ENCODE measurements at regions not wholly inside any gene's neighbourhood (a gene's known extent, or its start where the extent isn't known, plus 50 kb on each side); places are given as distances from the start of the nearest gene placed in this dataset.

- TF ChIP-seq ZNF350 (tag by site-specific recombination; IDR thresholded peaks at IDR 0.05) (no peak), ZNF10 (tag by site-specific recombination; IDR thresholded peaks at IDR 0.05) (no peak)
Observed at GRCh38 chr6:167229586-167229985, 61.5 kb upstream of the UNC93A start (continued).

- no peak overlapping the region for H3K4me3 ChIP-seq (ENCODE audit: low read depth, low read length)
- H3K4me1 ChIP-seq (ENCODE audit: control insufficient read depth, insufficient read depth, low read length) = no peaks in the 10 kb centered on the region
- ChIA-PET POLR2A (interaction anchor here (1.1 kb wide), 1 partner anchor 9 kb away, joined by 3 read pairs; no protein-coding TSS in a partner anchor), CTCF (interaction anchor here (0.6 to 1.7 kb wide), 4 partner anchors 45 to 121 kb away, joined by 3 to 11 read pairs (median 4); partner anchors contain the start of gene UNC93A)
- no peak overlapping the region for H3K27ac ChIP-seq (ENCODE audit: extremely low read depth, low read depth, low read length)
- H3K9me3 ChIP-seq (ENCODE audit: control insufficient read depth, insufficient read depth, low read depth, low read length) = no peaks in the 10 kb centered on the region
- TF ChIP-seq REPIN1 (tag by site-specific recombination; IDR thresholded peaks at IDR 0.05; ENCODE audit: low read depth) = no peak
- TF ChIP-seq ZNF24 (tag by site-specific recombination; IDR thresholded peaks at IDR 0.05) = no peak
- TF ChIP-seq MEIS1 (CRISPR knock-in tag; IDR thresholded peaks at IDR 0.05; ENCODE audit: borderline replicate concordance) = no peak
- no peak for TF ChIP-seq ZNF621 (tag by site-specific recombination; IDR thresholded peaks at IDR 0.05)
- TF ChIP-seq HOXD13 (CRISPR knock-in tag; IDR thresholded peaks at IDR 0.05; ENCODE audit: borderline replicate concordance) = no peak
- TF ChIP-seq ZNF132 (tag by site-specific recombination; IDR thresholded peaks at IDR 0.05; ENCODE audit: borderline replicate concordance) = no peak
- no peak for TF ChIP-seq ZNF341 (tag by site-specific recombination; IDR thresholded peaks at IDR 0.05; ENCODE audit: low read depth)
- TF ChIP-seq, protein P1, sequence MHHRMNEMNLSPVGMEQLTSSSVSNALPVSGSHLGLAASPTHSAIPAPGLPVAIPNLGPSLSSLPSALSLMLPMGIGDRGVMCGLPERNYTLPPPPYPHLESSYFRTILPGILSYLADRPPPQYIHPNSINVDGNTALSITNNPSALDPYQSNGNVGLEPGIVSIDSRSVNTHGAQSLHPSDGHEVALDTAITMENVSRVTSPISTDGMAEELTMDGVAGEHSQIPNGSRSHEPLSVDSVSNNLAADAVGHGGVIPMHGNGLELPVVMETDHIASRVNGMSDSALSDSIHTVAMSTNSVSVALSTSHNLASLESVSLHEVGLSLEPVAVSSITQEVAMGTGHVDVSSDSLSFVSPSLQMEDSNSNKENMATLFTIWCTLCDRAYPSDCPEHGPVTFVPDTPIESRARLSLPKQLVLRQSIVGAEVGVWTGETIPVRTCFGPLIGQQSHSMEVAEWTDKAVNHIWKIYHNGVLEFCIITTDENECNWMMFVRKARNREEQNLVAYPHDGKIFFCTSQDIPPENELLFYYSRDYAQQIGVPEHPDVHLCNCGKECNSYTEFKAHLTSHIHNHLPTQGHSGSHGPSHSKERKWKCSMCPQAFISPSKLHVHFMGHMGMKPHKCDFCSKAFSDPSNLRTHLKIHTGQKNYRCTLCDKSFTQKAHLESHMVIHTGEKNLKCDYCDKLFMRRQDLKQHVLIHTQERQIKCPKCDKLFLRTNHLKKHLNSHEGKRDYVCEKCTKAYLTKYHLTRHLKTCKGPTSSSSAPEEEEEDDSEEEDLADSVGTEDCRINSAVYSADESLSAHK (tag by site-specific recombination; IDR thresholded peaks at IDR 0.05) = no peak
- no peak for TF ChIP-seq ZNF433 (tag by site-specific recombination; IDR thresholded peaks at IDR 0.05; ENCODE audit: low read depth)
- TF ChIP-seq ZNF776 (tag by site-specific recombination; IDR thresholded peaks at IDR 0.05; ENCODE audit: borderline replicate concordance) = no peak
- TF ChIP-seq OSR2 (tag by site-specific recombination; IDR thresholded peaks at IDR 0.05) = no peak
- no peak for TF ChIP-seq ZSCAN30 (tag by site-specific recombination; IDR thresholded peaks at IDR 0.05)
- no peak for TF ChIP-seq ZFP41 (tag by site-specific recombination; IDR thresholded peaks at IDR 0.05; ENCODE audit: borderline replicate concordance)
- TF ChIP-seq KLF8 (tag by site-specific recombination; IDR thresholded peaks at IDR 0.05) = no peak
- TF ChIP-seq YY2 (tag by site-specific recombination; IDR thresholded peaks at IDR 0.05) = no peak
- no peak for TF ChIP-seq ZNF324 (tag by site-specific recombination; IDR thresholded peaks at IDR 0.05)
- TF ChIP-seq ZNF629 (tag by site-specific recombination; IDR thresholded peaks at IDR 0.05) = no peak
- no peak for TF ChIP-seq ZNF76 (tag by site-specific recombination; IDR thresholded peaks at IDR 0.05; ENCODE audit: borderline replicate concordance, low read depth)
- TF ChIP-seq ZNF146 (tag by site-specific recombination; IDR thresholded peaks at IDR 0.05) = no peak
- no peaks in the 10 kb centered on the region for H3K36me3 ChIP-seq (ENCODE audit: control insufficient read depth in 2 of 2, insufficient read depth in 1 of 2, low read length in 2 of 2)
Observed at GRCh38 chr6:167230288-167230687, 60.8 kb upstream of the UNC93A start.

DNA sequence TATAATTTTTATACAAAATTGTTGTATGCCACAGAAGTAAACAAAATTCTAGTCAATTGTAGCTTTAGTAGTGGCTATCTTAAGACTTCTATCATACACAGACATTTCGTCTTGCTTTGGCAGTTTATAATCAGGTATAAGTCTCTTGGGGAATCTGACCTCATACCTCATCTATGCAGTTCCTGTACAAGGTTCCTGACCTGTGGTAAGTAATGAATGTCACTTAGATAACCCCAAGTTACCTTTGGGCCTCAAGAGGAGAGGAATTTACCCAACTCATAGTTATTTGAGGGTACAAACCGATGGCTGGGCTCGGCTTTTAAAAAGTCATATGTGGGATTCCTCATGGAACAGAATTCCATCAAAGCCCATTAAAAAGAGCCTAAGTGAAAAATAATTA, 58.8 kb upstream of the UNC93A start:
- H3K36me3 ChIP-seq (ENCODE audit: control insufficient read depth in 2 of 2, insufficient read depth in 1 of 2, low read length in 2 of 2) = no peaks in the 10 kb centered on the region
- H3K27ac ChIP-seq (ENCODE audit: extremely low read depth, low read depth, low read length) = no peak overlapping the region
- CTCF ChIA-PET = no interaction called here
- no peaks in the 10 kb centered on the region for H3K4me1 ChIP-seq (ENCODE audit: control insufficient read depth, insufficient read depth, low read length)
- POLR2A ChIA-PET = interaction anchor here (0.6 kb wide), 1 partner anchor 14 kb away, joined by 3 read pairs; no protein-coding TSS in a partner anchor
- H3K4me3 ChIP-seq (ENCODE audit: low read depth, low read length) = no peak overlapping the region
- no peaks in the 10 kb centered on the region for H3K9me3 ChIP-seq (ENCODE audit: control insufficient read depth, insufficient read depth, low read depth, low read length)
- TF ChIP-seq ZNF433 (tag by site-specific recombination; IDR thresholded peaks at IDR 0.05; ENCODE audit: low read depth) (no peak), IKZF3 (tag by site-specific recombination; IDR thresholded peaks at IDR 0.05) (no peak), ZNF140 (tag by site-specific recombination; IDR thresholded peaks at IDR 0.05) (no peak), ZNF626 (tag by site-specific recombination; IDR thresholded peaks at IDR 0.05) (no peak), ZBTB49 (tag by site-specific recombination; IDR thresholded peaks at IDR 0.05; ENCODE audit: low read depth) (no peak), KLF7 (tag by site-specific recombination; IDR thresholded peaks at IDR 0.05; ENCODE audit: borderline replicate concordance) (no peak), TSHZ1 (tag by site-specific recombination; IDR thresholded peaks at IDR 0.05; ENCODE audit: borderline replicate concordance) (no peak), ZNF585B (tag by site-specific recombination; IDR thresholded peaks at IDR 0.05) (no peak)
